ENCODE measurements at regions not wholly inside any gene's neighbourhood (a gene's known extent, or its start where the extent isn't known, plus 50 kb on each side); places are given as distances from the start of the nearest gene placed in this dataset.

DNA sequence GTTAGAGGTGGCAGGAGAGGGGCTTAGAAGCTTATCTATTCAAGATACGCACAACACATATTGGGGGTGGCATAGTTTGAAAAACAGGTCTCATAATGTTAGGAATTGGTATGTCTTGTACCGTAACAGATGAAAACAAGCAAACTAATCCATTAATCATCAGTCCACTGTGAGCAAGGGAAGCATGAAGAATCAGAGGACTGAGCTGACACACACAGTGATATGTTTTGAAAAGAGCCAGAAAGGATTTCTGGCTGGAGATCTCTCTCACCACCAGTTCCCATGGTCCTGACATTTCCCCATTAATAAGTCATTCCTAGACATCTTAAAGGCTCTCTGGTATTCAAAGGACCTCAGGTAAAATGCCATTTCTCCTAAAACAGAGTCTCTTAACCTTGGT lies 158.8 kb upstream of the PHACTR1 start:
- Histone ChIP-seq H3K9ac (ENCODE audit: low read length) (no peak overlapping the region), H2AFZ (ENCODE audit: low read depth, low read length) (no peak overlapping the region), H3K27ac (ENCODE audit: low read length) (no peak overlapping the region), H3F3A (ENCODE audit: insufficient read depth, low read length, poor library complexity, severe bottlenecking) (no peaks in the 10 kb centered on the region), H3K36me3 (ENCODE audit: insufficient read depth, low read length) (no peaks in the 10 kb centered on the region), H3K9me2 (ENCODE audit: insufficient read depth, low read length) (no peaks in the 10 kb centered on the region), H3K4me3 (ENCODE audit: low read length) (no peak overlapping the region), H3K79me2 (replicated peaks; ENCODE audit: insufficient read depth, low read length) (no peaks in the 10 kb centered on the region), H4K20me1 (ENCODE audit: insufficient read depth) (no peaks in the 10 kb centered on the region), H3K4me2 (ENCODE audit: low read length) (no peak overlapping the region), H3K9me3 (ENCODE audit: low read length) (peaks cover 3% of the 10 kb centered on the region), H3K27me3 (ENCODE audit: insufficient read depth, low read depth, low read length) (no peaks in the 10 kb centered on the region)
- TF ChIP-seq, protein P1, sequence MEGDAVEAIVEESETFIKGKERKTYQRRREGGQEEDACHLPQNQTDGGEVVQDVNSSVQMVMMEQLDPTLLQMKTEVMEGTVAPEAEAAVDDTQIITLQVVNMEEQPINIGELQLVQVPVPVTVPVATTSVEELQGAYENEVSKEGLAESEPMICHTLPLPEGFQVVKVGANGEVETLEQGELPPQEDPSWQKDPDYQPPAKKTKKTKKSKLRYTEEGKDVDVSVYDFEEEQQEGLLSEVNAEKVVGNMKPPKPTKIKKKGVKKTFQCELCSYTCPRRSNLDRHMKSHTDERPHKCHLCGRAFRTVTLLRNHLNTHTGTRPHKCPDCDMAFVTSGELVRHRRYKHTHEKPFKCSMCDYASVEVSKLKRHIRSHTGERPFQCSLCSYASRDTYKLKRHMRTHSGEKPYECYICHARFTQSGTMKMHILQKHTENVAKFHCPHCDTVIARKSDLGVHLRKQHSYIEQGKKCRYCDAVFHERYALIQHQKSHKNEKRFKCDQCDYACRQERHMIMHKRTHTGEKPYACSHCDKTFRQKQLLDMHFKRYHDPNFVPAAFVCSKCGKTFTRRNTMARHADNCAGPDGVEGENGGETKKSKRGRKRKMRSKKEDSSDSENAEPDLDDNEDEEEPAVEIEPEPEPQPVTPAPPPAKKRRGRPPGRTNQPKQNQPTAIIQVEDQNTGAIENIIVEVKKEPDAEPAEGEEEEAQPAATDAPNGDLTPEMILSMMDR (IDR thresholded peaks at IDR 0.05; ENCODE audit: poor library complexity, severe bottlenecking), result no peak
- TF ChIP-seq RAD21 (conservative IDR thresholded peaks at IDR 0.05) (no peak), POLR2AphosphoS5 (IDR thresholded peaks at IDR 0.05) (no peak), SMC3 (conservative IDR thresholded peaks at IDR 0.05; ENCODE audit: poor library complexity) (no peak), EZH2 (IDR thresholded peaks at IDR 0.05; ENCODE audit: borderline replicate concordance, insufficient read depth, low read length, poor library complexity, severe bottlenecking) (no peak)

DNA sequence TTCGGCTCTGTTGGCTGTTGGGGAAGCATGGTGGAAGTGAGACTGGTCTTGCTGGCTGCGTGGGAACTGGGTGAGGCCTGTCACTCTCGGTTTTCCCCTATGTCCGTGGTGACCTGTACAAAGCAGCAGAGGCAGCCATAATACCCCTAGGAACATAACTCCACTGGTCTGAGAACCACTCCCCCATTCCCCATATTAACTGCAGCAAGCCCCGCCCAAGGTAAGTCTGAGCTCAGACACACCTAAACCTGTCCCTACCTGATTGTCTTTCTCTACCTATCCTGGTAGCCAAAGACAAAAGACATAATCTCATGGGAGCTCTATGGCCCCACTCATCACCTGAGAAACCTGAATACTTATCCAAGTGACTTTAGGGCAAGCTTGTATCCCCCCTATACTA lies 156.3 kb upstream of the PHACTR1 start:
- Histone ChIP-seq H3K36me3 (ENCODE audit: insufficient read depth, low read length) (no peaks in the 10 kb centered on the region), H2AFZ (ENCODE audit: low read depth, low read length) (no peak overlapping the region), H3K4me3 (ENCODE audit: low read length) (no peak overlapping the region), H3K9me3 (ENCODE audit: low read length) (peaks cover 3% of the 10 kb centered on the region), H3K9ac (ENCODE audit: low read length) (no peak overlapping the region), H3K4me2 (ENCODE audit: low read length) (no peak overlapping the region), H3K27ac (ENCODE audit: low read length) (no peak overlapping the region), H3K27me3 (ENCODE audit: insufficient read depth, low read depth, low read length) (no peaks in the 10 kb centered on the region), H4K20me1 (ENCODE audit: insufficient read depth) (no peaks in the 10 kb centered on the region), H3K79me2 (replicated peaks; ENCODE audit: insufficient read depth, low read length) (no peaks in the 10 kb centered on the region), H3K9me2 (ENCODE audit: insufficient read depth, low read length) (no peaks in the 10 kb centered on the region), H3F3A (ENCODE audit: insufficient read depth, low read length, poor library complexity, severe bottlenecking) (no peaks in the 10 kb centered on the region)
- TF ChIP-seq EP300 (conservative IDR thresholded peaks at IDR 0.05; ENCODE audit: poor library complexity, severe bottlenecking) (no peak), SMC3 (conservative IDR thresholded peaks at IDR 0.05; ENCODE audit: poor library complexity) (no peak), POLR2AphosphoS5 (IDR thresholded peaks at IDR 0.05) (no peak)
- TF ChIP-seq, protein P1 (IDR thresholded peaks at IDR 0.05; ENCODE audit: poor library complexity, severe bottlenecking), result no peak
- TF ChIP-seq, protein P2, sequence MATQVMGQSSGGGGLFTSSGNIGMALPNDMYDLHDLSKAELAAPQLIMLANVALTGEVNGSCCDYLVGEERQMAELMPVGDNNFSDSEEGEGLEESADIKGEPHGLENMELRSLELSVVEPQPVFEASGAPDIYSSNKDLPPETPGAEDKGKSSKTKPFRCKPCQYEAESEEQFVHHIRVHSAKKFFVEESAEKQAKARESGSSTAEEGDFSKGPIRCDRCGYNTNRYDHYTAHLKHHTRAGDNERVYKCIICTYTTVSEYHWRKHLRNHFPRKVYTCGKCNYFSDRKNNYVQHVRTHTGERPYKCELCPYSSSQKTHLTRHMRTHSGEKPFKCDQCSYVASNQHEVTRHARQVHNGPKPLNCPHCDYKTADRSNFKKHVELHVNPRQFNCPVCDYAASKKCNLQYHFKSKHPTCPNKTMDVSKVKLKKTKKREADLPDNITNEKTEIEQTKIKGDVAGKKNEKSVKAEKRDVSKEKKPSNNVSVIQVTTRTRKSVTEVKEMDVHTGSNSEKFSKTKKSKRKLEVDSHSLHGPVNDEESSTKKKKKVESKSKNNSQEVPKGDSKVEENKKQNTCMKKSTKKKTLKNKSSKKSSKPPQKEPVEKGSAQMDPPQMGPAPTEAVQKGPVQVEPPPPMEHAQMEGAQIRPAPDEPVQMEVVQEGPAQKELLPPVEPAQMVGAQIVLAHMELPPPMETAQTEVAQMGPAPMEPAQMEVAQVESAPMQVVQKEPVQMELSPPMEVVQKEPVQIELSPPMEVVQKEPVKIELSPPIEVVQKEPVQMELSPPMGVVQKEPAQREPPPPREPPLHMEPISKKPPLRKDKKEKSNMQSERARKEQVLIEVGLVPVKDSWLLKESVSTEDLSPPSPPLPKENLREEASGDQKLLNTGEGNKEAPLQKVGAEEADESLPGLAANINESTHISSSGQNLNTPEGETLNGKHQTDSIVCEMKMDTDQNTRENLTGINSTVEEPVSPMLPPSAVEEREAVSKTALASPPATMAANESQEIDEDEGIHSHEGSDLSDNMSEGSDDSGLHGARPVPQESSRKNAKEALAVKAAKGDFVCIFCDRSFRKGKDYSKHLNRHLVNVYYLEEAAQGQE (IDR thresholded peaks at IDR 0.05; ENCODE audit: borderline replicate concordance), result no peak
